ENCODE measurements at regions not wholly inside any gene's neighbourhood (a gene's known extent, or its start where the extent isn't known, plus 50 kb on each side); places are given as distances from the start of the nearest gene placed in this dataset.
A peak's percentile ranks its signal among the peaks of the same experiment; 100 is the strongest.

DNA sequence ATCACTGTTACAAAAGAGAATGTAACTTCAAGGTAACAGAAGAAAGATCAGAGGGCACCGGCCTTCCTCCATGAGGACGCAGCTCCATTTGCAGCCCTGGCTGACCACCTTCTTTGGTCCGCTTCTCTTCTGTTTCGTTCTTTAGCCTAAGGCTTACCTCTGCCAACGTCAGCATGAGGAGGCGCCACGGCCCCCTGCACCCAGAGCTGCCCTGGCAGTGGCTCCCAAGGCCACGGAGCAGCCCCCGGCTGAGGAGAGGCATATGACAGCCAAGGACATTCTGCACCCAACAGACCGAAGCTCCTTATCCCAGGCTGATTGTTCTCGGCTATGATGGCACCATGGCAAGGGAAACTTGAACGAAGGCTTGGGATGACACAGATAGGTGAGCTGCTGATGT, 250.3 kb downstream of the TOMM20 start:
- H3K4me1 ChIP-seq = peaks cover 59 to 87% (median 71%) of the 10 kb centered on the region in 10 experiments
- H3K9me3 ChIP-seq (replicated peaks in 1 of 11) = no peaks in the 10 kb centered on the region
- TF ChIP-seq Cebpa-rat (IDR thresholded peaks at IDR 0.05) = no peak
- no peaks in the 10 kb centered on the region for H4K20me1 ChIP-seq
- H3K9ac ChIP-seq = no peak overlapping the region
- no peak overlapping the region for H3K4me3 ChIP-seq
- H3K27me3 ChIP-seq = no peaks in the 10 kb centered on the region
- H3K27ac ChIP-seq = no peak overlapping the region
- H3K36me3 ChIP-seq = no peaks in the 10 kb centered on the region
- 0 out of 22 replicates have a peak overlapping the region, but pooled peaks of 1 of the 11 experiments have one; percentile 47 for H3K4me2 ChIP-seq

DNA sequence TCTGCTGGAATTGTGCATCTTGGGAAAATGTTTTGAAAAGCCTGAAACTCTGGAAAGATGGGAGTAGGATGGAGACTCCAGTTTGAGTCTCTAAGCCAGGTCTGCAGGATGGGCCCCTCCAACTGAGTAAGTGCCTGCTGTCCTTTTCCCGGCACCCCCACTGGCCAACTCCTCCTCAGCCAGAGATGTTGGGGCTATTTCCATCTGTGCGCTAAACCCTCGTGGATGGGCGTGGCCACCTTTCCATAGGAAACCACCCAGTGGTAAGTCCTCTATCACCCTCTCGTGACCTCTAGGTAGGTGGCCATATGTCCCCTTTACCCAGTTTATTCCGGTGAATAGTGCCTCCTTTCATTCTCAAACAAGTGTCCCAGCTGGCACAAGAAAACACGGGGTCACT, 250.9 kb downstream of the TOMM20 start:
- no peak for TF ChIP-seq Cebpa-rat (IDR thresholded peaks at IDR 0.05)
- no peaks in the 10 kb centered on the region for H3K9me3 ChIP-seq (replicated peaks in 1 of 11)
- H3K27me3 ChIP-seq = no peaks in the 10 kb centered on the region
- H4K20me1 ChIP-seq = no peaks in the 10 kb centered on the region
- H3K9ac ChIP-seq = no peak overlapping the region
- no peaks in the 10 kb centered on the region for H3K36me3 ChIP-seq
- 0 out of 22 replicates have a peak overlapping the region, but pooled peaks of 1 of the 11 experiments have one; percentile 10 for H3K27ac ChIP-seq
- peak overlapping the region in 3 of 11 experiments; percentile 2 to 89 (median 86); a peak in 2 of 22 replicates for H3K4me2 ChIP-seq
- peaks cover 59 to 89% (median 71%) of the 10 kb centered on the region in 10 experiments for H3K4me1 ChIP-seq
- H3K4me3 ChIP-seq = no peak overlapping the region

DNA sequence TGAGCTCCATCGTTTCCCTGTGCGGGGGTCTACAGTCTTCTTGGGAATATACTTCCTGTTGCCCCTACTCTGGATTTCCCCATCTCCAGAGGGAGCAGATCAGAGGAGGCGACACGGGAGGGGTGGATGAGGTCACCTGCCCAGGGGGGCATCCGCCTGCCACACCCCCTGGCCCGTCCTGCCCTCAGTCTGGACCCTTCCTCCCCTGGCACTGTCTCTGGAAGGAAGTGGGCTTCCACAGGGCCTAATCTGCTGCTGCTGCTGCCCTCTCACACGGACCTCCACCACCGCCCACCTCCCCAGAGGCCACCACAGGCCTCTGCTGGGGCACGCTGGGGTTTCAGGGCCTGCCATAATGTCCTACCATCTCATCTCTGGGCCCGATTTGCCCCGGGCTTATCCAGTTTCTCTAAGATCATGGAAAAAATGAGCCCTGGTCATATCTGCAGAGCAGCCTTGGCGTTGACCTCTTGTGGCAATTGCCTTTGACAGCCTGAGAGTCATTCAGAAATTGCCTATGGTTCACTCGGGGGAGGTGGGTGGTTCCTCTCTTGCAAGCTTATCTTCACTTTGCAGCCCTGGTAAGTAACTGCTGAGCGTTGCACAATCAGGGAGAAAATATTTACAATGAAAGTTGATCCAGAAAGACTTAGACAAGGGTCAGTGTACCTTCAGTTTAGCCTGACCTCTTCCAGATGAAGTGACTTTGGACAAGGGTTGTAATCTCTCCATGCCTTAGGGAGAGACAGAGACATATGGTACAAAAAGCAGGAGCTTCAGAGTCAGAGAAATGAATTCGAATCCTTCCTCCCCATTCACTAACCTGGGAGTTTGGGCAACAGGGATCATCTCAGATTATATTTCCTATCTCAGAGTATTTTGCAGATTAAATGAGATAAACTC, 252.4 kb downstream of the TOMM20 start:
- Histone ChIP-seq H3K27ac (peak overlapping the region in 10 of 11 experiments; percentile 1 to 74 (median 50); a peak in 18 of 22 replicates), H3K36me3 (no peaks in the 10 kb centered on the region), H3K9ac (peak overlapping the region in 8 of 11 experiments; percentile 15 to 56 (median 36); a peak in 9 of 22 replicates), H3K4me3 (no peak overlapping the region), H3K4me2 (peak overlapping the region; percentile 60 to 89 (median 76)), H3K27me3 (no peaks in the 10 kb centered on the region), H4K20me1 (no peaks in the 10 kb centered on the region), H3K9me3 (replicated peaks in 1 of 11) (no peaks in the 10 kb centered on the region), H3K4me1 (peaks cover 59 to 91% (median 70%) of the 10 kb centered on the region in 10 experiments)
- TF ChIP-seq Cebpa-rat (IDR thresholded peaks at IDR 0.05) = peak in 9 of 11 experiments; percentile 5 to 82 (median 47); a peak in 10 of 22 replicates

DNA sequence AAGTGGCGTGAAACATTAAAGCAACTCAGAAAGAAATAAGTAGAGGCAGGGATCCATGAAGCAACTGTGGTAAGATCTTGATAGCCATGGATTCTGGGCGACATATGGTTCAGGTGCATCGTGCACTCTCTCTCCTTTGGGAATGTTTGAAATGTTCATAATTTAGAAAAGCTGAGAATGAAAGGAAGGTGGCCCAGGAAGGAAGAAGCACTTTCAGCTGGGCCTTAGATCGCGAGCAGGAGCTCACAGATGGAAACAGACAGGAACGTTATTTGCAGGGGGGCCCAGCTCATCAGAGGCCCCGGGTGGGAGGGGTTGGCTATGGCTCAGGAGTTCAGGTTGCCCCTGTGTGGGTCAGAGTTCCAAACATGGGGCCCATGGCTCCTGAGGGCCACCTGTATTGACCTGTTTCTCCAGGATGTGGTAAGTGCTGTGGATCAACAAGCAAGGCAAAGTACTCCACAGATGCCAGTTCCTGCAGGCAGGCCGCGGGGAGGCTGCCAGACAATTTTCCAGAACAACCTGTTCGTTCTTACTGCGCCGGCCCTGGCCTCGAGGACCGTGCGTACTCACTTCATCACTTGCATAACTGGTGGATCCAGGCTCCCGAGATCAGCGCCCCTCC, 253.2 kb downstream of the TOMM20 start:
- Histone ChIP-seq H3K27ac (peak overlapping the region in 9 of 11 experiments; percentile 1 to 74 (median 50); a peak in 12 of 22 replicates), H3K4me2 (peak overlapping the region; percentile 60 to 89 (median 76)), H3K9me3 (replicated peaks in 1 of 11) (no peaks in the 10 kb centered on the region), H3K36me3 (no peaks in the 10 kb centered on the region), H3K4me1 (peaks cover 53 to 91% (median 70%) of the 10 kb centered on the region in 10 experiments), H4K20me1 (no peaks in the 10 kb centered on the region), H3K9ac (peak overlapping the region in 6 of 11 experiments; percentile 30 to 56 (median 42); a peak in 3 of 22 replicates), H3K27me3 (no peaks in the 10 kb centered on the region), H3K4me3 (no peak overlapping the region)
- no peak for TF ChIP-seq Cebpa-rat (IDR thresholded peaks at IDR 0.05)

DNA sequence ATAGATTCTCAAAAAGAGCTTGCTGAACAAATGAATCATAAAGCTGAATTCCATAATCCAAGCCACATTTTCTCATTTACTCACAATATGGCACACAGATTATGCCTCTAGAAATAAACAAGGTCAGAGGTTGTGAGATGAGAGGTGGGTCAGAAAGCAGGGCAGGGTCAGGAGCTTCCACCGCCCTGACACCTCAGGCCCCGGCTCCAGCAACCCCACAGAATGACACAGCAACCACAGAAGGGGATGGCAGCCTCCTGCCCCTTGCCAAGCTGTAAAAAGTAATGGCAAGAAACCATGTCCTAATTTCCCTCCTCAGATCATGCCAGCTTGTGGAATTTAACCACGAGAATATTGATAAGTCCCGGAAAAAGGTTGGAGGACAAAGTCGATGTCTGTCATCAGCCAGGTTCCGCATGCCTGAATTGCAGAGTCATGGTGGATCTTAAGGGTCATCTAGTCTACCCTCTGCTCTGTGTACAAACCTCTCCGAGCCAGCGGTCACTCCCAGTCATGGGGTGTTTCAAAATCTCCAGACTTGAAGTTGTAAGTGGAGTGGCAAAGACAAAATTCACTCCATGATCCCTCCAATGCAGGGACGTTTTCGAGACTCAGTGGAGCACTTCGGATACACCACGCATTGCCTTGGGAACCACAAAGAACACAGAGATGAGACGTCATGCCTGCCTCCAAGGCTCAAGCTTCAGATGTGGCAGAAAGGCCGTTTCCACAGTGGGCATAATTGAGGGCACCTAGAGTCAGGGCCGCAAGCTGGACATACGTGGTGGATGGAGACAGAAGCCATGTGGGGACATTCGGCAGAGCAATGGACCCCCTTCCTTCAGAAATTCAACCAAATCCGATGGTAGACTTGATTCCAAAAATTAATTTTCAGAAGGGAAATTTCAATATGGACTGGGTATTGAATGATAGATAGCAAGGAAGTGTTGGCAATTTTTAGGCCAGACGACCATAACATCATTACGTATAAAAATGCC, 254.0 kb downstream of the TOMM20 start:
- peak overlapping the region in 4 of 11 experiments; percentile 6 to 42 (median 22); a peak in 6 of 22 replicates for H3K27ac ChIP-seq
- no peak overlapping the region; a peak in 1 of 22 replicates for H3K9ac ChIP-seq
- H3K4me3 ChIP-seq = no peak overlapping the region
- H3K9me3 ChIP-seq (replicated peaks in 1 of 11) = no peaks in the 10 kb centered on the region
- peaks cover 46 to 90% (median 63%) of the 10 kb centered on the region in 10 experiments for H3K4me1 ChIP-seq
- H3K36me3 ChIP-seq = no peaks in the 10 kb centered on the region
- TF ChIP-seq Cebpa-rat (IDR thresholded peaks at IDR 0.05) = no peak
- H3K27me3 ChIP-seq = no peaks in the 10 kb centered on the region
- no peaks in the 10 kb centered on the region for H4K20me1 ChIP-seq
- H3K4me2 ChIP-seq = peak overlapping the region; percentile 6 to 89 (median 75); a peak in 17 of 22 replicates

DNA sequence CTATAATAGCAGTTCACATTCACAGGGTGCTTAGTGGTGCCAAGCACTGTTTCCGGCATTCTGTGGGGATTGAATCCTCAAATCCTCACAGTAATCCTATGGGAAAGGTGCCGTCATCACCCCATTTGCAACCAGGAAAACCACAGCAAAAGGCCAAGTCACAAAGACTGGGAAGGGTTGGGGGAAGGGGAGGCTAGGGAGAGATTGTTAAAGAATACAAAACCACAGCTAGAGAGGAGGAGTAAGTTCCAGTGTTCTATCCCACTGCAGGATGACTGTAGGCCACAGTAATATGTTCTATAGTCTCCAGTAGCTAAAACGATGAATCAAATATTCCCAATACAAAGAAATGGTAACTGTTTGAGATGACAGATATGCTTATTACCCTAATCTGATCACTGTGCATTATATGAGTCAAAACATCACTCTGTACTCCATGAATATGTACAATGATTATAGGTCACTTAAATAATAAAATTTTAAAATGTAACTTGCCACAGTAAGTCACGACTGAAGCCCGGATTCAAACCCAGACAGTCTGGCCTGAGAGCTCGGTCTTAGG, 256.8 kb downstream of the TOMM20 start:
- Histone ChIP-seq H3K27ac (peak overlapping the region in 2 of 11 experiments; percentile 7 to 21; a peak in 2 of 22 replicates), H3K4me2 (peak overlapping the region; percentile 20 to 55 (median 46); a peak in 21 of 22 replicates), H3K9me3 (replicated peaks in 1 of 11) (no peaks in the 10 kb centered on the region), H3K9ac (no peak overlapping the region; a peak in 1 of 22 replicates), H3K36me3 (no peaks in the 10 kb centered on the region), H3K4me1 (peaks cover 47 to 82% (median 61%) of the 10 kb centered on the region in 10 experiments), H3K27me3 (no peaks in the 10 kb centered on the region), H3K4me3 (no peak overlapping the region), H4K20me1 (no peaks in the 10 kb centered on the region)
- TF ChIP-seq Cebpa-rat (IDR thresholded peaks at IDR 0.05) = no peak

DNA sequence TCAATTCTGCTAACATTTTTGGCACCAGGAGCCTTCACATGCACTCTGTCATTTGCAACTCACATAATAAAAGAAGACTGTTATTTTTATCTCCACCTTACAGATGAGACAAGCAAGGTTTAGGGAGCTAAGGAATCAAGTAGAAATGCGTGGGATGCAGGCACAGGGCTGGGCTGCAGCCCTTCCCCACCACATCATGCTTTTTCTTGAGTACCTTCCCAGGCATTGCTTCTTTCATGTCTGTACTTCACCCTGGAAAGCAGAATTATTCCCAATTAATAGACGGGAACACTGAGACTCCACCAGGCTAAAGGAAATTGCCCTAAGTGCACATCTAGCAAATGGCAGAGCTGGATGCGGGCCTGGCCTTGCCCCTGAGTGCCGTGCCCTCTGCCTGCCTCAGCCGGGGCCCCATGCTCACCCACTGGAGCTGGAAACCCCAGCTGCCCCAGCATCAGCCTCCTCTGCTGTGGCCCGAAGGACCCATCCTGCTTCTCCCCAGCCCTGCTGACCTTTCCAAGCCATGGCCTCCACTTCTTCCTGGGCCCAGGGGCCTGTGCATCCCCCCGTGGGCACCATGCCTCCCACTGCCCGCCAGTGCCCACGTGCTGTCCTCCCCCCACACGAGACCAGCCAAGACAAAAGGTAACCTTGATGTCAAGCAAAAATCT, 257.5 kb downstream of the TOMM20 start:
- Histone ChIP-seq H3K4me1 (peaks cover 47 to 82% (median 61%) of the 10 kb centered on the region in 10 experiments), H3K27ac (peak overlapping the region in 2 of 11 experiments; percentile 7 to 21; a peak in 2 of 22 replicates), H3K4me2 (peak overlapping the region; percentile 20 to 55 (median 46); a peak in 21 of 22 replicates), H3K36me3 (no peaks in the 10 kb centered on the region), H3K4me3 (no peak overlapping the region), H3K9ac (no peak overlapping the region; a peak in 1 of 22 replicates), H3K27me3 (no peaks in the 10 kb centered on the region), H4K20me1 (no peaks in the 10 kb centered on the region), H3K9me3 (replicated peaks in 1 of 11) (no peaks in the 10 kb centered on the region)
- TF ChIP-seq Cebpa-rat (IDR thresholded peaks at IDR 0.05) = no peak
